ENCODE measurements at regions not wholly inside any gene's neighbourhood (a gene's known extent, or its start where the extent isn't known, plus 50 kb on each side); places are given as distances from the start of the nearest gene placed in this dataset.

DNA sequence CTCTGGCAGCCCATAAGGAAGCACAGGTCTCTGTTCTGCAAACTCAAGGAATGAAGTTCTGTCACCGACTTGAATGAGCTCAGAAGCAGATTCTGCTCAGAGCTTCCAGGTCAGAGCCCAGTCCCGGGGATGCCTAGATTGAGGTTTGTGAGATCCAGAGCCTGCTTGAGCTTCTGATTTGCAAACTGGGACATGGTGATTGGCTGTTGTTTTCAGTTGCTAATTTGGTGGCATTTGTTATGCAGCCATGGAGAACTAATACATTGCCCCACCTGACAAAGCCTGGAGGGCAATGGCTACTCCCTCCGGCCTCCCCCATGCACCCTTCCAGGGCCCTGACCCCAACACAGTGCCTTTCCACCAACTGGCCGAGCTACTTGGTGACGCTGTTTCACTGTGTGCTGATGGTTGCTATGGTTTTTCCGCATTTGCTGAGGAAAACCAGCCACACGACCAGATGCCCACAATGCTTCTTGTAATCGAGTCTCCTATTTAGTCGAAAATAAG is 379.5 kb upstream of the ATP10A start:
- Mint-ChIP-seq H3K4me3 (ENCODE audit: unreplicated experiment) (no peak overlapping the region), H3K27ac (ENCODE audit: unreplicated experiment) (no peak overlapping the region), H3K36me3 (ENCODE audit: low read depth, unreplicated experiment) (no peaks in the 10 kb centered on the region), H3K4me1 (ENCODE audit: unreplicated experiment) (no peaks in the 10 kb centered on the region), H3K9me3 (ENCODE audit: unreplicated experiment) (no peaks in the 10 kb centered on the region), H3K27me3 (ENCODE audit: unreplicated experiment) (no peaks in the 10 kb centered on the region)
- TF ChIP-seq, protein P1, sequence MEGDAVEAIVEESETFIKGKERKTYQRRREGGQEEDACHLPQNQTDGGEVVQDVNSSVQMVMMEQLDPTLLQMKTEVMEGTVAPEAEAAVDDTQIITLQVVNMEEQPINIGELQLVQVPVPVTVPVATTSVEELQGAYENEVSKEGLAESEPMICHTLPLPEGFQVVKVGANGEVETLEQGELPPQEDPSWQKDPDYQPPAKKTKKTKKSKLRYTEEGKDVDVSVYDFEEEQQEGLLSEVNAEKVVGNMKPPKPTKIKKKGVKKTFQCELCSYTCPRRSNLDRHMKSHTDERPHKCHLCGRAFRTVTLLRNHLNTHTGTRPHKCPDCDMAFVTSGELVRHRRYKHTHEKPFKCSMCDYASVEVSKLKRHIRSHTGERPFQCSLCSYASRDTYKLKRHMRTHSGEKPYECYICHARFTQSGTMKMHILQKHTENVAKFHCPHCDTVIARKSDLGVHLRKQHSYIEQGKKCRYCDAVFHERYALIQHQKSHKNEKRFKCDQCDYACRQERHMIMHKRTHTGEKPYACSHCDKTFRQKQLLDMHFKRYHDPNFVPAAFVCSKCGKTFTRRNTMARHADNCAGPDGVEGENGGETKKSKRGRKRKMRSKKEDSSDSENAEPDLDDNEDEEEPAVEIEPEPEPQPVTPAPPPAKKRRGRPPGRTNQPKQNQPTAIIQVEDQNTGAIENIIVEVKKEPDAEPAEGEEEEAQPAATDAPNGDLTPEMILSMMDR (IDR thresholded peaks at IDR 0.05; ENCODE audit: unreplicated experiment) = no peak
- DNase-seq (ENCODE audit: low spot score) = no peak

DNA sequence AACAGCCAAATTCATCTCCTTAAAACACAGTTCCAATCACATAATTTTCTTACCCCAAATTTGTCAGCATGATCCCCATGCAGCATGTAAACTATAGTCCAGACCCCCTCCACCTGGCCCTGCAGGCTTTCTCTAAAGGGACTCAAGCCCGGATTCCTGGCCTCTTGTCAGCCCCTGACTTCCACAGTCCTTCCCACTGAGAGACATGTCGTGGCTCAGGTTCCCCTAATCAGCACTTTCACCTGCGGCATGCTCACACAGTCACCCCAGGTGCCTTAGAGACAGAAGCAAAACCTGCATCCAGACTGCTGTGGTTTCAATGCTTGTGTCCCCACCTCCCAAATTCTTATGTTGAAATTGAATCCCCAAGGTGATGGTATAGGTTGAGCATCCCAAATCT is 372.7 kb upstream of the ATP10A start:
- no peaks in the 10 kb centered on the region for H3K9me3 Mint-ChIP-seq (ENCODE audit: unreplicated experiment)
- TF ChIP-seq, protein P1 (IDR thresholded peaks at IDR 0.05; ENCODE audit: unreplicated experiment) = no peak
- H3K27me3 Mint-ChIP-seq (ENCODE audit: unreplicated experiment) = no peaks in the 10 kb centered on the region
- H3K36me3 Mint-ChIP-seq (ENCODE audit: low read depth, unreplicated experiment) = no peaks in the 10 kb centered on the region
- H3K4me1 Mint-ChIP-seq (ENCODE audit: unreplicated experiment) = peaks cover 3% of the 10 kb centered on the region
- DNase-seq (ENCODE audit: low spot score) = no peak
- no peak overlapping the region for H3K27ac Mint-ChIP-seq (ENCODE audit: unreplicated experiment)
- H3K4me3 Mint-ChIP-seq (ENCODE audit: unreplicated experiment) = no peak overlapping the region

DNA sequence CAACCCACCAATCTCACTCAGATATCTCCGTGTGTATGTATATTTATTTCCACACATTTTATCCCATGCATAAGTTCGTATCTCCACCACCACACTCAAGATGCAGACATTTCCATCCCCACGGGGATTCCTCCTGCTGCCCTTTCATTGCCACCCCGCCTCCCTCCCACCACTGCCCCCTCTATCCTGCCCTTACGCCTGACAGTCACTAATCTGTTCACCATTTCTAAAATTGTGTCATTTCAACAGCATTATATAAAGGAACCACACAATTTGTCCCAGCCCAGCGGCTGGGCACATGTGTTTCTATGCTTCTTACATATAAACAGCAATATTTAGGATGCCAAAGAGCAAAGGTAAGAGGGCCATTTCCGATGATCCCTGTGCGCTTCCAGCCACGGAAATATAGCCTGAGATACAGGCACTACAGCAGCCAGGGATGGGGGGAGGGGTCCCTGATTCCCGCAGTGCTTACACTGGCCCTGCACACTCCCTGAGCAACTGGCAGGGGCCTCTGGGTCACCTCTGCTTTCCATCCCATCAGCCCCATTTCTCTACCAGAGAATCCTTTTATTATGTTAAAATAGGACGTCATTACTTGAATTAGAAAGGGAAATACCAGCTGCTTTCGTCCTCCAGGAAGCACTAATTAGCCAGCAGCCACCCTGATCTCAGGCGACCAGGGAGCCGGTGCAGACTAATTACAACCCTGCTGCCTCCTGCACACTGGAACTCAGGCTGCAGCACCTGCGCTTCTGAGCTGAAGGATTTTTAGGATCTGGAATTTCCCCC is 372.0 kb upstream of the ATP10A start:
- Mint-ChIP-seq H3K9me3 (ENCODE audit: unreplicated experiment) (no peaks in the 10 kb centered on the region), H3K4me3 (ENCODE audit: unreplicated experiment) (no peak overlapping the region), H3K4me1 (ENCODE audit: unreplicated experiment) (peaks cover 3% of the 10 kb centered on the region), H3K36me3 (ENCODE audit: low read depth, unreplicated experiment) (no peaks in the 10 kb centered on the region), H3K27me3 (ENCODE audit: unreplicated experiment) (no peaks in the 10 kb centered on the region), H3K27ac (ENCODE audit: unreplicated experiment) (no peak overlapping the region)
- TF ChIP-seq, protein P1 (IDR thresholded peaks at IDR 0.05; ENCODE audit: unreplicated experiment) = no peak
- no peak for DNase-seq (ENCODE audit: low spot score)

DNA sequence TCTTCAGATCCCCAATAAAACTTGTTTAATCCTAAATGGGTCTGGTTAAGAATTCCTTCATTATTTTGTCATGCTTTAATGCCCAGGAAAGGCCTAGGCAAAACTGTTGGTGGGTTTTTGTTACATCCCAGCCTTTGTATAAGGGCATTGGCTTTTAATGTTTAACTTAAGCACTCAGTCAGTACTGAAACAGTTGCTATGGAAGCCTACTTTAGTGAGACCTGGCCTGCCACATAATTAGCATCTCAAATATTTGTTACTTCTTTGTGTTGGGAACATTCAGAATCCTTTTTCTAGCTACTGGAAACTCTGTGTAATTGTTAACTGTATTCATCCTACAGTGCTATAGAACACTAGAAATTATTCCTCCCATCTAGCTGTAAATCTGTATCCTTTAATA is 369.6 kb upstream of the ATP10A start:
- Mint-ChIP-seq H3K27me3 (ENCODE audit: unreplicated experiment) (peaks cover 3% of the 10 kb centered on the region), H3K4me3 (ENCODE audit: unreplicated experiment) (no peak overlapping the region), H3K27ac (ENCODE audit: unreplicated experiment) (no peak overlapping the region), H3K4me1 (ENCODE audit: unreplicated experiment) (peaks cover 3% of the 10 kb centered on the region), H3K36me3 (ENCODE audit: low read depth, unreplicated experiment) (no peaks in the 10 kb centered on the region), H3K9me3 (ENCODE audit: unreplicated experiment) (no peaks in the 10 kb centered on the region)
- no peak for DNase-seq (ENCODE audit: low spot score)
- TF ChIP-seq, protein P1 (IDR thresholded peaks at IDR 0.05; ENCODE audit: unreplicated experiment) = no peak

DNA sequence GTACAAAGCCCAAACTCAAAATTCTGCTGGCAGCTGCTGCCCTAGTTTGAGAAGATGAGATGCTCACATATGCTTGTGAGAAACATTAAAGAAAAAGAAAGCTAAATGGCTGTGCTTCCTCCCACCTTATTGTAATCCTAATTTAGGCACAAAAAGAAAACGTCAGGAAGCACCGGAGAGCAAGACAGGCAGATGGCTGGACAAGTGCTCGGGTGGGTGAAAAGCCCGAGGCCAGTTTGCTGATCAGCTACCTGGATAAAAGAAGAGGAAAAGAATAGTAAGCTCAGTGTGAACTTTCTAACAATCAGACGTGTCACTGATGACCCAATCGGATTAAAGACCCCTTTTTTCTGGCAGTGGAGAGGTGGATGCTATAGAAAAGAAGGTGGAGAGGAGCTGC is 368.0 kb upstream of the ATP10A start:
- Mint-ChIP-seq H3K27ac (ENCODE audit: unreplicated experiment) (no peak overlapping the region), H3K9me3 (ENCODE audit: unreplicated experiment) (no peaks in the 10 kb centered on the region)

More for the DNA sequence above, 368.0 kb upstream of the ATP10A start:
- peaks cover 3% of the 10 kb centered on the region for H3K27me3 Mint-ChIP-seq (ENCODE audit: unreplicated experiment)
- no peaks in the 10 kb centered on the region for H3K36me3 Mint-ChIP-seq (ENCODE audit: low read depth, unreplicated experiment)
- H3K4me3 Mint-ChIP-seq (ENCODE audit: unreplicated experiment) = no peak overlapping the region
- peaks cover 3% of the 10 kb centered on the region for H3K4me1 Mint-ChIP-seq (ENCODE audit: unreplicated experiment)
- DNase-seq (ENCODE audit: low spot score) = no peak
- TF ChIP-seq, protein P1 (IDR thresholded peaks at IDR 0.05; ENCODE audit: unreplicated experiment) = no peak
